ENCODE measurements at regions not wholly inside any gene's neighbourhood (a gene's known extent, or its start where the extent isn't known, plus 50 kb on each side); places are given as distances from the start of the nearest gene placed in this dataset.

- Histone ChIP-seq H3K27me3 (no peaks in the 10 kb centered on the region), H3K9me3 (peaks cover 3% of the 10 kb centered on the region), H3K36me3 (no peaks in the 10 kb centered on the region), H3K4me3 (no peak overlapping the region), H3K4me1 (no peaks in the 10 kb centered on the region), H3K27ac (no peak overlapping the region)
- no peak for DNase-seq (ENCODE audit: low spot score in 2 of 2)
- TF ChIP-seq CTCF (IDR thresholded peaks at IDR 0.05) (no peak), POLR2A (IDR thresholded peaks at IDR 0.05) (no peak), POLR2AphosphoS5 (IDR thresholded peaks at IDR 0.05) (no peak), EP300 (IDR thresholded peaks at IDR 0.05) (no peak)
- WGBS = 52% methylated on average over 1 of the region's 1 CpG
Measured at GRCh38 chr5:26681861-26682260, 356.5 kb downstream of the CDH9 start.

GRCh38 chr5:26674846-26675245 lies 363.5 kb downstream of the CDH9 start:
- no peak for DNase-seq (ENCODE audit: low spot score in 2 of 2)
- Histone ChIP-seq H3K4me1 (no peaks in the 10 kb centered on the region), H3K27ac (no peak overlapping the region), H3K36me3 (no peaks in the 10 kb centered on the region), H3K9me3 (no peaks in the 10 kb centered on the region), H3K4me3 (no peak overlapping the region), H3K27me3 (no peaks in the 10 kb centered on the region)
- WGBS = 66% methylated on average over 8 of the region's 8 CpGs
- TF ChIP-seq CTCF (IDR thresholded peaks at IDR 0.05) (no peak), POLR2AphosphoS5 (IDR thresholded peaks at IDR 0.05) (no peak), POLR2A (IDR thresholded peaks at IDR 0.05) (no peak), EP300 (IDR thresholded peaks at IDR 0.05) (no peak)

- no peak overlapping the region for H3K27ac ChIP-seq
- H3K27me3 ChIP-seq = no peaks in the 10 kb centered on the region
- no peak overlapping the region for H3K4me3 ChIP-seq
- WGBS = 92% methylated on average over 24 of the region's 25 CpGs
- no peaks in the 10 kb centered on the region for H3K4me1 ChIP-seq
- H3K9me3 ChIP-seq = no peaks in the 10 kb centered on the region
- TF ChIP-seq CTCF (IDR thresholded peaks at IDR 0.05) (no peak), POLR2A (IDR thresholded peaks at IDR 0.05) (no peak), POLR2AphosphoS5 (IDR thresholded peaks at IDR 0.05) (no peak), EP300 (IDR thresholded peaks at IDR 0.05) (no peak)
- no peak for DNase-seq (ENCODE audit: low spot score in 2 of 2)
- no peaks in the 10 kb centered on the region for H3K36me3 ChIP-seq
Measured at GRCh38 chr5:26669523-26669922, 368.9 kb downstream of the CDH9 start.

- no peaks in the 10 kb centered on the region for H3K4me1 ChIP-seq
- no peak for DNase-seq (ENCODE audit: low spot score in 2 of 2)
- H3K9me3 ChIP-seq = no peaks in the 10 kb centered on the region
- no peak overlapping the region for H3K27ac ChIP-seq
- TF ChIP-seq EP300 (IDR thresholded peaks at IDR 0.05) (no peak), POLR2AphosphoS5 (IDR thresholded peaks at IDR 0.05) (no peak), POLR2A (IDR thresholded peaks at IDR 0.05) (no peak), CTCF (IDR thresholded peaks at IDR 0.05) (no peak)
- H3K27me3 ChIP-seq = no peaks in the 10 kb centered on the region
- no peak overlapping the region for H3K4me3 ChIP-seq
- 83% methylated on average over 14 of the region's 14 CpGs for WGBS
- H3K36me3 ChIP-seq = no peaks in the 10 kb centered on the region
Measured at GRCh38 chr5:26669031-26669430, 369.4 kb downstream of the CDH9 start.

GRCh38 chr5:26666371-26666770 lies 372.0 kb downstream of the CDH9 start:
- Histone ChIP-seq H3K9me3 (no peaks in the 10 kb centered on the region), H3K27ac (no peak overlapping the region), H3K4me1 (no peaks in the 10 kb centered on the region), H3K36me3 (no peaks in the 10 kb centered on the region), H3K27me3 (no peaks in the 10 kb centered on the region), H3K4me3 (no peak overlapping the region)
- TF ChIP-seq CTCF (IDR thresholded peaks at IDR 0.05) = no peak
- no peak for TF ChIP-seq EP300 (IDR thresholded peaks at IDR 0.05)
- TF ChIP-seq POLR2AphosphoS5 (IDR thresholded peaks at IDR 0.05) = no peak
- no peak for TF ChIP-seq POLR2A (IDR thresholded peaks at IDR 0.05)
- DNase-seq (ENCODE audit: low spot score in 2 of 2) = no peak

All from suprapubic skin (tissue), 4 donors.